M059J (cell line): ENCODE measurements at regions not wholly inside any gene's neighbourhood (a gene's known extent, or its start where the extent isn't known, plus 50 kb on each side); places are given as distances from the start of the nearest gene placed in this dataset.

Experiments
- DNase-seq: peaks from one replicate; pipeline ENCODE4 v3.0.0-alpha.2; 2012; ENCODE audit warnings: low read depth

- DNase-seq, result no peak
Measured at GRCh38 chr20:17858450-17859001, 110.1 kb downstream of the SNX5 start.

- DNase-seq, result no peak
Measured at GRCh38 chr20:17857639-17858449, 110.8 kb downstream of the SNX5 start.

DNA sequence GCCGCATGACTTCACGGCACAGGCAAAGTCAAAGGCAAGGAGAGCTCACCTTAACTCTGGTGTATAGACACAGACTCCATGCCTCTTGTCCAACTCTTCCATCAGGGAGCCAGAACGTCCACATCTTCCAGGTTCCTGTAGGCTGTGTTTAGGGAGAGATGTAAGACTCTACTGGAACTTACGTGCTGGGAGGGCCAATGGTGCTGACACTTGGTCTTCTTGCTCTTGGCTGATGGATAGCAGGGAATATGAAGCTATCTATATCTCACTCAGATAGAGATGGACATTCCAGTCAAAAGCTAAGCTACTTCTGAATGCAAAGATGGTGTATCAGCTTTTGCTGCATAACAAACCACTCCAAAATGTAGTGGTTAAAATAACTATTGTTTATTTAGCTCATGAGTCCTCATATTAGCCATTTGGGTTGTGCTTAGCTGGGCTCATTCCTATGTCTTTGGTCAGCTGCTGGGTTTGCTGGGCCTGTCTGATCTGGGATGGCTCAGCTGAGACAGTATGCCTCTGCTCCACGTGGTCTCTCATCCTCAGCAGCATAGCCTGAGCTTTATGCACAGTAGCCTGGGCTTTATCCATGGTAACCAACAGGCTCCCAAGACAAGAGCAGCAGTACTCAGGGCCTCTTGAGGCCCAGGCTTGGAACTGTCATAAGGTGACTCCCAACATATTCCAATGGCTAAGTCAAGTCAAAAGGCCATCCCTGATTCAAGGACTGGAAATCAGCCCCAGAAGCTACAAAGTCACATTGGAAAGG, 111.6 kb downstream of the SNX5 start:
- no peak for DNase-seq

- DNase-seq, result peak; percentile 58
Measured at GRCh38 chr20:17856024-17856564, 112.5 kb downstream of the SNX5 start.

DNA sequence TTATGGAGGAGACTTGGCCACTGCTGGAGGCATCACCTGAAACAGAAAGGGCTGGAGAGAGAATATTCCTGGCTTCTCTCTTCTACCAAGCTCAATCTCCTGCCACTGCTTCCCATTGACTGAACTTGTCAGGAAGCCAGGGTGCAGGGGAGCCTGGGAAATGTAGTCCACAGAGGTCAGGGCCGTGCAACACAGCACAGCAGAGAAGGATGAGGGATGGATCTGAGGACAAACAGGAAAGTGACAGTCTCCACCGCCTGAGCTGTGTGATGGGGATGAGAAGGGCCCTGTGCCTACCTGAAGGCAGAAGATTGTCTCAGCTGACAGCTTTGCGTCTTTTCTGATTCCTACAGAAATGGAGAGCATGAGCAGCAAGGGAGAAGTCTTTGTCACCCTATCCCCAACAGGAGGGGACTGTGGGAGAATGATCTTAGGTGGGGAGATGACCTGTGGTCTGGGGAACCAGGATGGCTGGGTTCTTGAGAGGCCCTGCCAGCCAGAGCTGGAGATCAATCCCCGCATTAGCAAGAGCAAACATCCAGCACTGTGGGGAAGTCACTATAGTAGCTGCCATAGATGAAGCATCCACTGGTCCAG, 114.2 kb downstream of the SNX5 start:
- peak; percentile 71 for DNase-seq

- DNase-seq, result no peak
Measured at GRCh38 chr20:17852323-17852722, 116.3 kb downstream of the SNX5 start.

- no peak for DNase-seq
Measured at GRCh38 chr20:17850684-17851026, 117.9 kb downstream of the SNX5 start.

DNA sequence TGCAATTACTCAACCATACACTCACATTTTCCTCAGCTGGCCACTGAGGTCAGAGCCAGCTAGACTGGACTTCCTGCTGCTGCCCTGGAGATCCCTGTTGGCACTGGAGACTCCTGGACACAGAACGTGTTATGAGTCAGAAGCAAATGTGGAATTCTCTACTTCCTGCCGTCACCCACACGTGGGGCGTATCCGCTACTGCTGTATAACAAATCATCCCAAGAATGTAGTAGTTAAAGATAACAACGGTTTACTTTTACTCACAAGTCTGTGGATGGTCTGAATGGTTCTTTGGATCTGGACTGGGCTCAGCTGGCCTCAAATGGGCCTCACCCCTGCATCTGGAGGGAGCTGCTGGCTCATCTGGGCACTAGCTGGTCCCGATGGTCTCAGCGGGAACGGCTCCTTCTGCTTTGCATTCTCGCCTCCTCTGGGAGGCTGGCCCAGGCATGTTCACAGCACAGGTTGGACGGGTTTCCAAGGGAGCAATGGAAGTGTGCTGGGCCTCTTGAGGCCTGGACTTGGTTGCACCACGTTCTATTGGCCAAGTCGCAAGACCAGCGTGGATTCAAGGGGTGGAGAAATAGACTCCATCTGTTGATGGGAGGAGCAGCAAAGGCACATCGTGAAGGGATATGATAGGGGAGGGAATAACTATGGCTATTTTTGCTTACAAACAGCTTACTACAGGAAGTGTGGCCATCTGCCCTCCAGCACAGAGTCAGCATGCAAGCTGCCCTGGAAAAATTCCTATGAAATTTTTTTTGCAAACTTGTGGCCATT, 118.5 kb downstream of the SNX5 start:
- DNase-seq, result peak; percentile 100

DNA sequence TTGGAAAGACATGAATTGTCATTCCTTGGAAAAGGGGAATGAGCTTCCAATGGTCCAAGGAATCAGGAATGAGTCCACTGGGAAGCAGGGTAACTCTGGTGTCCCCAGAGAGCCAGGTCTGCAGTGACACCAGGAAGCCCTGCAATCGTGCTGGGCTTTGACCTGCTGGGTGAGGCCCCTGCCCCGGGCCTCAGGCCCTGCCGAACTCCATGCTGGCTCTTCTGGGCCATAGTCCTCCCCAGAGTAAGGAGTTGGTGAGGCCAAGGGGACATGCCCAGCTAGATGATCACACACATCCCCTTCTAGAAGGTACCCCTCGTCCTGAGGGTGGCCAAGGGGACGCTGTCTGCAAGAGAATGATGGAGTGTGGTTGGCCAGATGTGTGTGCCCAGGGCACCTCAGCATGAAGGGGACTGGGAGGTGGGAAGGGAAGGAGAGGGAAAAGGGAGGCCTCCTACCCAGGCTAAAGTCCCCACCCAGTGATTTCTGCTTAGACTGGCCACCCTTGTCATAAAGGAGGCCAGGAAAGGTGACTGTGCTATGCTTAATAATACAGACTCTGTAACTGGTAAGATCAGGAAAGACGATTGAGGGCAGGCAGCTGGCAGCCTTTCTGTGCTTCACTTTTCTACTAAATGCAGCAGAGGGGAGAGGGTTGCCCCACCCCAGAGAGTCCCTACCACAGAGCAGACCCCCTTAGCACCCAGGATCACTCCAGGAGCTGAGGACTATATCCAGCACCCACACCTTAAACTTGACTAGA, 119.3 kb downstream of the SNX5 start:
- no peak for DNase-seq

DNA sequence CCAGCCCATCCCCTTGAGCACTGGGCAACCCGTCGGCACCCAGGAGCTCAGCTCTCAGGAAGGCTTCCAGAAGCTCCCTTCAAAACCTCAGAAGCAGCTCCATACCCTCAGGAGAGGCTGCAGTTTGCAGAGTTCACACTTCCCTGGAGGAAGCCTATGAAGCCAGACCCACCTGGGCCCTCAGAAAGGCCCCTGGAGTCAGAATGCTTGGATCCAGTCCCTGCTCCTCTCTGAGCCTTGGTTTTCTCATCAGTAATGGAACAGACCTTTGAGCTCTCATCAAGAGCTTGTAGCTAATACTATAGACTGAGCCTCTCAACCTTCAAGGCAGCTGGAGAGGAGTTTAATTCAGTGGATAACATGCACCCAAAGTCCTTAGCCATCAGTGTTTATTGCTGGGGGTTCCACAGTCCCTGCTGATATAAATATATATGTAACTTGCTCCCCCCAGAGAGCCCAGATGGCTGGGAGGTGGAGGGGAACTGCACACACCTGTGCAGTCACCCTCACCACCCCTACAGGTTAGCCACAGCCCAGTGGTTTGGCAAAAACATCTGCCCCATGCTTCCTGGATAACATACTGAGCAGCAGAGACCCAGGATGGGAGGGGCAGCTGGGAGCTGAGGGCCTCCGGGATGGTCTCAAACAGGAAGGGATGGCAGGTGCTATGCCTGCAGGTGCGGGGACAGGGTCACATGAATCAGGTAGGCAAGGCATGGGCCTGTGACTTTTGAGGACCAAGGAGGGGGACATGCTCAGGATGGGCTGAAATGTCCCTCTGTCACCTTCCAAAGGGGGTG, 120.1 kb downstream of the SNX5 start:
- DNase-seq, result no peak

DNA sequence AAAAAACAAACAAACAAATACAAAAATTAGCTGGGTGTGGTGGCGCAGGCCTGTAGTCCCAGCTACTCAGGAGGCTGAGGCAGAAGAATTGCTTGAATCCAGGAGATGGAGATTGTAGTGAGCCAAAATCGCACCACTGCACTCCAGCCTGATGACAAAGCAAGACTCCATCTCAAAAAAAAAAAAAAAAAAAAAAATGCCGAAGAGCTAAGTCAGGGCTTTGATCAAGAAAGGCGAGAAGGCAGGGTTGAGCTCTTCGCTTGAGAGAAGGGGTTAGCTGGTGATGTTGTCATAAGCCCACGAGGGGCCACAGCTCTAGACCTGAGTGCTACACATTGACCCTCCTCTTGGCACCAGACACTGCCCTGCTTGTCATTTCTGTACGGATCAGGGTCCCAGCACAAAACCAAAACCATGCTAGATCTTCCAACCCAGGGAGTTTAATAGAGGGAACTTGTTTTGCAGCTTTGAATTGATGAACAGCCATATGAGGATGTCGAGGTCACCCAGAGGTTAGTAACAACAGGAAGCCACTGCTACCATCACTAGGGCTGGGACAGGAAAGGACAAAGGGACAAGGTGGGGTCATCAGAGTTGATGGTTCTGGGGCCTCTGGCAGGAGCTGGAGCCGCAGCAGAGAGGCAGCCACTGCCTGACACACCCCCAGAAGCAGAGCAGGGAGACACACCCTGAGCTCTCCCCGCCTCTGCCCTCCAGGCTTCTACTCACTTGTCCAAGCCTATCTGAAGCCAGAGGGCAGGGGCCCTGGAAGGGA, 122.7 kb downstream of the SNX5 start:
- peak; percentile 54 for DNase-seq

DNA sequence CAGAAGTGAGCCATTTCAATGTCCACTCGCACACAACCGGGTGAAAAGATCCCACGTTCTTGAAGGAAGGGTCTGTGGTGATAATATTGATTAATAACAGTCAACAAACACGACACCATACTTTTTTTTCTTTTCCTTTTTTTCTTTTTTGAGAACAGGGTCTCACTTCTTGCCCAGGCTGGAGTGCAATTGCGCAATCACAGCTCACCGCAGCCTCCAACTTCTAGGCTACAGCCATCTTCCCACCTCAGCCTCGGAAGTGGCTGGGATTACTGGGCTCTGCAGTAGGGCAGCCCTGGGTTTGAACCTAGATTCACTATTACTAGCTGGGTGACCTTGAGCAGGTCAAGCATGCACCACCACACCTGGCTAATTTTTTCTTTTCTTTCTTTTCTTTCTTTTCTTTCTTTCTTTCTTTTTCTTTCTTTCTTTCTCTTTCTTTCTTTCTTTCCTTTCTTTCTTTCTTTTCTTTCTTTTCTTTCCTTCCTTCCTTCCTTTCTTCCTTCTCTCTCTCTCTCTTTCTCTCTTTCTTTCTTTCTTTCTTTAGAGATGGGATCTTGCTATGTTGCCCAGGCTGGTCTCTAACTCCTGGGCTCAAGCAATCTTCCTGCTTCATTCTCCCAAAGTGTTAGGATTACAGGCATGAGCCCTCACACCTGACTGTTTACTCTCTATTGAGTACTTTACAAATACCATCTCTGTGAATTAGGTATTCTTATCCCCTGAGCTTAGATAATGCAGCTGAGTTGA, 123.9 kb downstream of the SNX5 start:
- DNase-seq, result no peak

GRCh38 chr20:17844133-17844429, 124.5 kb downstream of the SNX5 start:
- no peak for DNase-seq

GRCh38 chr20:17843246-17844132, 125.1 kb downstream of the SNX5 start:
- DNase-seq, result peak; percentile 100

GRCh38 chr20:17841751-17842215, 126.8 kb downstream of the SNX5 start:
- peak; percentile 82 for DNase-seq

- DNase-seq, result no peak
Measured at GRCh38 chr20:17840423-17840822, 128.2 kb downstream of the SNX5 start.

GRCh38 chr20:17838921-17839320, 129.7 kb downstream of the SNX5 start:
- DNase-seq, result peak; percentile 50
